ENCODE measurements at regions not wholly inside any gene's neighbourhood (a gene's known extent, or its start where the extent isn't known, plus 50 kb on each side); places are given as distances from the start of the nearest gene placed in this dataset.

DNA sequence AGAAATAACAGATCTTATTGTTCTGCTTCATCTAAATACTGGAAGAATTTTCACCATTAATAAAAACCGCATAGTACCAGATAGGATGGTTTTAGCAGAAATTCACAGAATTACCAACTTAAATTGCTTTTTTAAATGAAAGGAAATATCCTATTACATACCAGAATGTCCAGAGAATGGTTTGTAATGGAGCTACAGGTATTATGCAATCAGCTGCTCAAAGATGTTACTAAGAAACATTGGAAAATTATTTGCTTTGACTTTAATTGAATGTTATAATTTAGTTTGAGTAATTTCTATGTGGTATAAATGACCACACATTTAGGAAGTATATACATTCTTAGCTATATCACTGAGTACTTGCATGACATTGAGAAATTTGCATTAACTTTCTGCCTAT lies 338.3 kb downstream of the ETV1 start:
- TF ChIP-seq ZNF274 (IDR thresholded peaks at IDR 0.05; ENCODE audit: low read depth, low read length) (no peak), YY1 (IDR thresholded peaks at IDR 0.05; ENCODE audit: insufficient read depth, insufficient read length) (no peak), SUZ12 (IDR thresholded peaks at IDR 0.05; ENCODE audit: extremely low read depth, insufficient read depth, insufficient read length) (no peak)
